Testis (tissue), 2 donors: ENCODE measurements at regions not wholly inside any gene's neighbourhood (a gene's known extent, or its start where the extent isn't known, plus 50 kb on each side); places are given as distances from the start of the nearest gene placed in this dataset.

Experiments used
- POLR2A ChIP-seq: fragments of 450-650 bp; IDR thresholded peaks from one replicate; pipeline ENCODE4 v1.6.1; 2017; ENCODE audit warnings: antibody characterized with exemption, mild to moderate bottlenecking, moderate library complexity
- TF ChIP-seq, protein P1 (sequence below), 3 experiments: fragments of 450-650 bp in 2 of 3; fragments of 200-600 bp in 1 of 3; sonication (generic) in 1 of 3; IDR thresholded peaks; one replicate each; pipeline ENCODE4 v1.5.1; 2016 to 2019; ENCODE audit warnings: antibody characterized with exemption in 3 of 3, mild to moderate bottlenecking in 2 of 3, moderate library complexity in 1 of 3

DNA sequence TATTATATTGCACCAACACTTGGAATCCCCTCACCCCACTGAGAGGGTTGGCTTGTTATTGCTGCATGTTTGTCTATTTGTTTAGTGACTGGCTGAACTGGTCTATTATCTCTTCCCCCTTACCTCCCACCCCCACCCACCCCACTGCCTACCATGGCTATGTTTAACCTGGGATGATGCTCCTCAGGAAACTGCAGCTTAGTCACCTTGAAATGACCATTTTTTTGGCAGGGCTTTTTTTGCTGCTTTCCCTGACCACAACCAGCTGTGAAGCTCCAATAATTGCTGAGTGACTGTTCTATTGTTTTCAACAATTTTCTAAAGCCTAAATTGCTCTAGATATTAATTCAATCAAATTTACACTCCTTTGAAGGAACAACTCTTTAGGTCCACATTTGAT is 137.9 kb upstream of the CADM2 start:
- TF ChIP-seq, protein P1, sequence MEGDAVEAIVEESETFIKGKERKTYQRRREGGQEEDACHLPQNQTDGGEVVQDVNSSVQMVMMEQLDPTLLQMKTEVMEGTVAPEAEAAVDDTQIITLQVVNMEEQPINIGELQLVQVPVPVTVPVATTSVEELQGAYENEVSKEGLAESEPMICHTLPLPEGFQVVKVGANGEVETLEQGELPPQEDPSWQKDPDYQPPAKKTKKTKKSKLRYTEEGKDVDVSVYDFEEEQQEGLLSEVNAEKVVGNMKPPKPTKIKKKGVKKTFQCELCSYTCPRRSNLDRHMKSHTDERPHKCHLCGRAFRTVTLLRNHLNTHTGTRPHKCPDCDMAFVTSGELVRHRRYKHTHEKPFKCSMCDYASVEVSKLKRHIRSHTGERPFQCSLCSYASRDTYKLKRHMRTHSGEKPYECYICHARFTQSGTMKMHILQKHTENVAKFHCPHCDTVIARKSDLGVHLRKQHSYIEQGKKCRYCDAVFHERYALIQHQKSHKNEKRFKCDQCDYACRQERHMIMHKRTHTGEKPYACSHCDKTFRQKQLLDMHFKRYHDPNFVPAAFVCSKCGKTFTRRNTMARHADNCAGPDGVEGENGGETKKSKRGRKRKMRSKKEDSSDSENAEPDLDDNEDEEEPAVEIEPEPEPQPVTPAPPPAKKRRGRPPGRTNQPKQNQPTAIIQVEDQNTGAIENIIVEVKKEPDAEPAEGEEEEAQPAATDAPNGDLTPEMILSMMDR (IDR thresholded peaks at IDR 0.05), result no peak
- TF ChIP-seq POLR2A, result no peak
